GM21786 (cell line): ENCODE measurements at regions not wholly inside any gene's neighbourhood (a gene's known extent, or its start where the extent isn't known, plus 50 kb on each side); places are given as distances from the start of the nearest gene placed in this dataset.

Experiments used
- ATAC-seq: cut with Tn5 transposase; IDR thresholded peaks from one replicate; pipeline ENCODE4 v1.9.1; 2021; ENCODE audit not compliant: unreplicated experiment

- ATAC-seq = no peak
Measured at GRCh38 chr3:135460273-135460672, 505.3 kb upstream of the PPP2R3A start.

GRCh38 chr3:135471911-135472310 lies 493.6 kb upstream of the PPP2R3A start:
- no peak for ATAC-seq

- ATAC-seq = no peak
Measured at GRCh38 chr3:135473449-135473848, 492.1 kb upstream of the PPP2R3A start.

- ATAC-seq = no peak
Measured at GRCh38 chr3:135487261-135487660, 478.3 kb upstream of the PPP2R3A start.

GRCh38 chr3:135490219-135490915 lies 475.2 kb upstream of the PPP2R3A start:
- ATAC-seq = no peak

- ATAC-seq = no peak
Measured at GRCh38 chr3:135491491-135492205, 473.9 kb upstream of the PPP2R3A start.

GRCh38 chr3:135495891-135496290 lies 469.6 kb upstream of the PPP2R3A start:
- no peak for ATAC-seq

- no peak for ATAC-seq
Measured at GRCh38 chr3:135497979-135498378, 467.5 kb upstream of the PPP2R3A start.

GRCh38 chr3:135499426-135499825 lies 466.1 kb upstream of the PPP2R3A start:
- no peak for ATAC-seq

GRCh38 chr3:135500034-135500433 lies 465.5 kb upstream of the PPP2R3A start:
- no peak for ATAC-seq

GRCh38 chr3:135503065-135503759 lies 462.3 kb upstream of the PPP2R3A start:
- ATAC-seq = no peak

GRCh38 chr3:135503760-135504686 lies 461.5 kb upstream of the PPP2R3A start:
- peak; percentile 72 for ATAC-seq

GRCh38 chr3:135513106-135514059 lies 452.1 kb upstream of the PPP2R3A start:
- ATAC-seq = no peak

- no peak for ATAC-seq
Measured at GRCh38 chr3:135514060-135514448, 451.5 kb upstream of the PPP2R3A start.

GRCh38 chr3:135516143-135516542 lies 449.4 kb upstream of the PPP2R3A start:
- no peak for ATAC-seq

- no peak for ATAC-seq
Measured at GRCh38 chr3:135528413-135529015, 437.0 kb upstream of the PPP2R3A start.

GRCh38 chr3:135532021-135532420 lies 433.5 kb upstream of the PPP2R3A start:
- no peak for ATAC-seq

GRCh38 chr3:135538123-135538522 lies 427.4 kb upstream of the PPP2R3A start:
- ATAC-seq = no peak

GRCh38 chr3:135539351-135539750 lies 426.2 kb upstream of the PPP2R3A start:
- no peak for ATAC-seq
